ENCODE measurements at regions not wholly inside any gene's neighbourhood (a gene's known extent, or its start where the extent isn't known, plus 50 kb on each side); places are given as distances from the start of the nearest gene placed in this dataset.
"Not testable (repeated sequence)": the region's sequence is repeated elsewhere in the genome, so short reads cannot be mapped to it uniquely, and the experiment has no call there.

- intact Hi-C loops (cut with DNase I): no loop called here
These were observed 782.5 kb downstream of the STIM2 start for GRCh38 chr4:27643101-27643500.

GRCh38 chr4:27648416-27648815 is 787.8 kb downstream of the STIM2 start:
- ATAC-seq (ENCODE audit: poor library complexity) (no peak), DNase-seq (no peak)
- intact Hi-C loops (cut with DNase I): no loop called here

More at GRCh38 chr4:27643101-27643500, 782.5 kb downstream of the STIM2 start:
- ATAC-seq (ENCODE audit: poor library complexity) (no peak), DNase-seq (no peak)

- intact Hi-C loops (cut with DNase I): no loop called here
- ATAC-seq (ENCODE audit: poor library complexity) (no peak), DNase-seq (no peak)
These were observed 801.8 kb downstream of the STIM2 start for GRCh38 chr4:27662426-27662825.

GRCh38 chr4:27666943-27667342 is 806.3 kb downstream of the STIM2 start:
- intact Hi-C loops (cut with DNase I): no loop called here

GRCh38 chr4:27668001-27668400 is 807.4 kb downstream of the STIM2 start:
- ATAC-seq (ENCODE audit: poor library complexity): no peak
- intact Hi-C loops (cut with DNase I): no loop called here
- DNase-seq: no peak

More at GRCh38 chr4:27666943-27667342, 806.3 kb downstream of the STIM2 start:
- no peak for DNase-seq
- no peak for ATAC-seq (ENCODE audit: poor library complexity)

GRCh38 chr4:27678027-27678426 is 817.4 kb downstream of the STIM2 start:
- ATAC-seq (ENCODE audit: poor library complexity) (no peak), DNase-seq (no peak)
- intact Hi-C loops (cut with DNase I): no loop called here

GRCh38 chr4:27684610-27685011 is 824.0 kb downstream of the STIM2 start:
- intact Hi-C loops (cut with DNase I): no loop called here
- DNase-seq (peak; percentile 30), ATAC-seq (ENCODE audit: poor library complexity) (no peak)

- DNase-seq (no peak), ATAC-seq (ENCODE audit: poor library complexity) (no peak)
- intact Hi-C loops (cut with DNase I): no loop called here
These were observed 824.5 kb downstream of the STIM2 start for GRCh38 chr4:27685091-27685490.

- intact Hi-C loops (cut with DNase I): no loop called here
- ATAC-seq (ENCODE audit: poor library complexity) (no peak), DNase-seq (no peak)
These were observed 825.3 kb downstream of the STIM2 start for GRCh38 chr4:27685947-27686346.

- ATAC-seq (ENCODE audit: poor library complexity) (no peak), DNase-seq (no peak)
- intact Hi-C loops (cut with DNase I): no loop called here
These were observed 831.5 kb downstream of the STIM2 start for GRCh38 chr4:27692158-27692557.

GRCh38 chr4:27692868-27693634 is 832.4 kb downstream of the STIM2 start:
- intact Hi-C loops (cut with DNase I): no loop called here
- DNase-seq: no peak
- no peak for ATAC-seq (ENCODE audit: poor library complexity)

GRCh38 chr4:27696257-27696656 is 835.6 kb downstream of the STIM2 start:
- ATAC-seq (ENCODE audit: poor library complexity); intact Hi-C loops (cut with DNase I); DNase-seq: not testable (repeated sequence)

- DNase-seq (no peak), ATAC-seq (ENCODE audit: poor library complexity) (no peak)
- intact Hi-C loops (cut with DNase I): no loop called here
These were observed 841.0 kb downstream of the STIM2 start for GRCh38 chr4:27701606-27702005.

GRCh38 chr4:27702730-27703431 is 842.2 kb downstream of the STIM2 start:
- intact Hi-C loops (cut with DNase I): no loop called here
- DNase-seq (no peak), ATAC-seq (ENCODE audit: poor library complexity) (no peak)

- DNase-seq: no peak
- ATAC-seq (ENCODE audit: poor library complexity): no peak
- intact Hi-C loops (cut with DNase I): no loop called here
These were observed 843.1 kb downstream of the STIM2 start for GRCh38 chr4:27703771-27704170.

- intact Hi-C loops (cut with DNase I): no loop called here
- ATAC-seq (ENCODE audit: poor library complexity): no peak
These were observed 850.4 kb downstream of the STIM2 start for GRCh38 chr4:27711041-27711440.

GRCh38 chr4:27714073-27714472 is 853.4 kb downstream of the STIM2 start:
- no peak for ATAC-seq (ENCODE audit: poor library complexity)
- no peak for DNase-seq
- intact Hi-C loops (cut with DNase I): no loop called here

More at GRCh38 chr4:27711041-27711440, 850.4 kb downstream of the STIM2 start:
- DNase-seq: no peak

GRCh38 chr4:27716693-27717430 is 856.2 kb downstream of the STIM2 start:
- intact Hi-C loops (cut with DNase I): no loop called here
- ATAC-seq (ENCODE audit: poor library complexity) (no peak), DNase-seq (no peak)

GRCh38 chr4:27717431-27717755 is 856.8 kb downstream of the STIM2 start:
- intact Hi-C loops (cut with DNase I): no loop called here
- no peak for ATAC-seq (ENCODE audit: poor library complexity)

More at GRCh38 chr4:27717431-27717755, 856.8 kb downstream of the STIM2 start:
- DNase-seq: no peak

All from Right ventricle myocardium superior (tissue), 1 donor.